GM23338 (cell line): ENCODE measurements at regions not wholly inside any gene's neighbourhood (a gene's known extent, or its start where the extent isn't known, plus 50 kb on each side); places are given as distances from the start of the nearest gene placed in this dataset.
"Not testable (repeated sequence)": the region's sequence is repeated elsewhere in the genome, so short reads cannot be mapped to it uniquely, and the experiment has no call there.

ENCODE experiments used
- ATAC-seq: fragments of 200-7000 bp; cut with Tn5 transposase; 3 replicates; pipeline ENCODE4 v1.9.1; 2020
- DNase-seq: peaks from one replicate; pipeline ENCODE4 v3.0.0-alpha.2; 2015; ENCODE audit warnings: low spot score
- H2AFZ ChIP-seq: fragments of 200-600 bp; sonication (generic); 2 replicates; pipeline ENCODE4 v1.8.0; 2016; ENCODE audit warnings: antibody characterized with exemption, mild to moderate bottlenecking, moderate library complexity
- H3F3A ChIP-seq: fragments of 200-600 bp; sonication (generic); replicated peaks from 2 replicates; pipeline ENCODE4 v1.8.0; 2017; ENCODE audit warnings: antibody characterized with exemption, mixed run types, low read depth
- H3K27ac ChIP-seq: fragments of 200-600 bp; sonication (generic); 2 replicates; pipeline ENCODE4 v1.6.1; 2016; ENCODE audit warnings: low read depth
- H3K27me3 ChIP-seq: fragments of 200-600 bp; sonication (generic); 2 replicates; pipeline ENCODE4 v1.8.0; 2016; ENCODE audit warnings: mild to moderate bottlenecking, mixed run types, moderate library complexity; ENCODE audit not compliant: insufficient read depth
- H3K36me3 ChIP-seq: fragments of 200-600 bp; sonication (generic); 2 replicates; pipeline ENCODE4 v1.8.0; 2016; ENCODE audit warnings: mild to moderate bottlenecking; ENCODE audit not compliant: insufficient read depth
- H3K4me1 ChIP-seq: fragments of 200-600 bp; sonication (generic); 2 replicates; pipeline ENCODE4 v1.8.0; 2016; ENCODE audit warnings: mild to moderate bottlenecking, moderate library complexity; ENCODE audit not compliant: insufficient read depth
- H3K4me2 ChIP-seq: fragments of 200-600 bp; sonication (generic); 2 replicates; pipeline ENCODE4 v1.7.1; 2017; ENCODE audit warnings: mixed run types
- H3K4me3 ChIP-seq: fragments of 200-600 bp; sonication (generic); 2 replicates; pipeline ENCODE4 v1.6.1; 2016; ENCODE audit warnings: mixed run types
- H3K79me2 ChIP-seq: fragments of 200-600 bp; sonication (generic); replicated peaks from 2 replicates; pipeline ENCODE4 v1.8.0; 2017; ENCODE audit warnings: mild to moderate bottlenecking; ENCODE audit not compliant: insufficient read depth
- H3K9me2 ChIP-seq: fragments of 200-600 bp; sonication (generic); 2 replicates; pipeline ENCODE4 v1.8.0; 2017; ENCODE audit not compliant: insufficient read depth
- H4K20me1 ChIP-seq: fragments of 200-600 bp; sonication (generic); replicated peaks from 2 replicates; pipeline ENCODE4 v1.8.0; 2017; ENCODE audit warnings: mild to moderate bottlenecking; ENCODE audit not compliant: insufficient read depth
- H3K27ac Mint-ChIP-seq: 2 replicates; pipeline ENCODE4 v1.8.0; 2020; ENCODE audit warnings: inconsistent platforms, mild to moderate bottlenecking, moderate library complexity, mixed read lengths
- H3K27me3 Mint-ChIP-seq: 3 replicates; pipeline ENCODE4 v1.8.0; 2022; ENCODE audit warnings: low read depth, mild to moderate bottlenecking, moderate library complexity, mixed read lengths, inconsistent platforms; ENCODE audit not compliant: insufficient read depth, poor library complexity
- H3K36me3 Mint-ChIP-seq: 3 replicates; pipeline ENCODE4 v1.8.0; 2021; ENCODE audit warnings: low read depth, mild to moderate bottlenecking, inconsistent platforms, moderate library complexity, mixed read lengths
- H3K4me1 Mint-ChIP-seq: 3 replicates; pipeline ENCODE4 v1.8.0; 2020; ENCODE audit warnings: mild to moderate bottlenecking, inconsistent platforms, mixed read lengths
- H3K4me3 Mint-ChIP-seq: 3 replicates; pipeline ENCODE4 v1.8.0; 2021; ENCODE audit warnings: moderate library complexity, mild to moderate bottlenecking, inconsistent platforms, mixed read lengths
- H3K9me3 Mint-ChIP-seq: 3 replicates; pipeline ENCODE4 v1.8.0; 2020; ENCODE audit warnings: moderate library complexity, mild to moderate bottlenecking, inconsistent platforms, mixed read lengths
- CTCF ChIP-seq, 2 experiments: fragments of 200-600 bp in 1 of 2; sonication (generic) in 1 of 2; conservative IDR thresholded peaks; 2 replicates each; pipeline versions ENCODE4 v1.5.1 to v1.6.1; 2016 to 2017; ENCODE audit warnings: antibody characterized with exemption in 2 of 2, low read depth in 2 of 2, mild to moderate bottlenecking in 2 of 2, moderate library complexity in 1 of 2
- EZH2 ChIP-seq: fragments of 200-600 bp; sonication (generic); IDR thresholded peaks from one replicate; pipeline ENCODE4 v1.8.0; 2017; ENCODE audit warnings: antibody characterized with exemption, mild to moderate bottlenecking, low read depth; ENCODE audit not compliant: unreplicated experiment
- POLR2AphosphoS5 ChIP-seq: IDR thresholded peaks from 2 replicates; pipeline ENCODE4 v1.6.1; 2016; ENCODE audit warnings: antibody characterized with exemption, low read depth
- STAT1 ChIP-seq: IDR thresholded peaks from one replicate; pipeline ENCODE4 v1.6.1; 2016; ENCODE audit warnings: antibody characterized with exemption; ENCODE audit not compliant: unreplicated experiment
- ZNF114 ChIP-seq: fragments of 250-450 bp; sonication (Bioruptor Pico); IDR thresholded peaks from 2 replicates; pipeline ENCODE4 v1.5.0; 2020; ENCODE audit warnings: mild to moderate bottlenecking, moderate library complexity
- ZNF331 ChIP-seq: fragments of 250-450 bp; sonication (Bioruptor Pico); IDR thresholded peaks from 2 replicates; pipeline ENCODE4 v1.5.0; 2020; ENCODE audit warnings: low read depth, mild to moderate bottlenecking, moderate library complexity

GRCh38 chr5:126011526-126011925 lies 411.7 kb upstream of the GRAMD2B start:
- not testable (repeated sequence) for H3K27me3 ChIP-seq, H3K4me2 ChIP-seq, H3K36me3 ChIP-seq, H3K4me3 Mint-ChIP-seq, H3K27me3 Mint-ChIP-seq, DNase-seq, H3F3A ChIP-seq, ATAC-seq, H3K4me3 ChIP-seq, H4K20me1 ChIP-seq, H3K36me3 Mint-ChIP-seq, H2AFZ ChIP-seq, H3K27ac ChIP-seq, H3K9me3 Mint-ChIP-seq, H3K27ac Mint-ChIP-seq, H3K79me2 ChIP-seq, H3K9me2 ChIP-seq
- peaks cover 46% of the 10 kb centered on the region for H3K4me1 ChIP-seq
- peaks cover 50% of the 10 kb centered on the region for H3K4me1 Mint-ChIP-seq

GRCh38 chr5:126014676-126015075 lies 408.5 kb upstream of the GRAMD2B start:
- Histone ChIP-seq H4K20me1 (no peaks in the 10 kb centered on the region), H3K36me3 (no peaks in the 10 kb centered on the region), H3K79me2 (no peaks in the 10 kb centered on the region), H2AFZ (no peak overlapping the region), H3F3A (no peaks in the 10 kb centered on the region), H3K4me2 (no peak overlapping the region), H3K9me2 (no peaks in the 10 kb centered on the region), H3K4me3 (no peak overlapping the region), H3K4me1 (peaks cover 51% of the 10 kb centered on the region), H3K27ac (no peak overlapping the region), H3K27me3 (no peaks in the 10 kb centered on the region)
- H3K4me3 Mint-ChIP-seq = no peak overlapping the region
- H3K9me3 Mint-ChIP-seq = no peaks in the 10 kb centered on the region
- H3K27me3 Mint-ChIP-seq = no peaks in the 10 kb centered on the region
- peaks cover 44% of the 10 kb centered on the region for H3K4me1 Mint-ChIP-seq
- no peak for DNase-seq
- no peak for ATAC-seq
- H3K36me3 Mint-ChIP-seq = no peaks in the 10 kb centered on the region; the same call in 1 of the 3 replicates
- no peak overlapping the region for H3K27ac Mint-ChIP-seq
- TF ChIP-seq ZNF331 (no peak), CTCF (conservative IDR thresholded peaks at IDR 0.05; ENCODE audit: low read depth in 2 of 2) (no peak), ZNF114 (CRISPR knock-in tag) (no peak), POLR2AphosphoS5 (no peak), EZH2 (no peak), STAT1 (no peak)

- DNase-seq (no peak), ATAC-seq (no peak)
- peaks cover 46% of the 10 kb centered on the region for H3K4me1 Mint-ChIP-seq
- Histone ChIP-seq H3K79me2 (no peaks in the 10 kb centered on the region), H3K4me1 (peaks cover 49% of the 10 kb centered on the region), H3K36me3 (no peaks in the 10 kb centered on the region), H3K27ac (no peak overlapping the region), H3K4me2 (no peak overlapping the region), H3K27me3 (no peaks in the 10 kb centered on the region), H3K9me2 (no peaks in the 10 kb centered on the region), H3K4me3 (no peak overlapping the region), H2AFZ (peak overlapping the region; percentile 39), H3F3A (no peaks in the 10 kb centered on the region), H4K20me1 (no peaks in the 10 kb centered on the region)
- H3K27me3 Mint-ChIP-seq = peaks cover 2% of the 10 kb centered on the region
- H3K27ac Mint-ChIP-seq = peak overlapping the region; percentile 14; the same call in 1 of the 2 replicates
- H3K36me3 Mint-ChIP-seq = peaks cover 7% of the 10 kb centered on the region
- 0 out of 3 replicates have a peak, but pooled peaks cover 4% of the 10 kb centered on the region for H3K9me3 Mint-ChIP-seq
- H3K4me3 Mint-ChIP-seq = no peak overlapping the region
- TF ChIP-seq STAT1 (no peak), ZNF114 (CRISPR knock-in tag) (no peak)
Measured at GRCh38 chr5:126015235-126016181, 407.7 kb upstream of the GRAMD2B start.
